Cardiac septum (tissue), 1 donor: ENCODE measurements at regions not wholly inside any gene's neighbourhood (a gene's known extent, or its start where the extent isn't known, plus 50 kb on each side); places are given as distances from the start of the nearest gene placed in this dataset.

Experiments
- DNase-seq: peaks from one replicate; pipeline ENCODE4 v3.0.0-alpha.2; 2020; ENCODE audit warnings: low spot score
- intact Hi-C: fragments of 100-400 bp; cut with DNase I; formaldehyde crosslinking; loops from one replicate; pipeline ENCODE4 v1.14.0; 2022
- donor health status: DM: no; HTN: no; CAD: no.

GRCh38 chr1:200354243-200354642 lies 55.6 kb downstream of the ZNF281 start:
- DNase-seq: no peak
- intact Hi-C loops: no loop called here

GRCh38 chr1:200353232-200353631 lies 56.6 kb downstream of the ZNF281 start:
- DNase-seq: no peak
- intact Hi-C loops: no loop called here

- intact Hi-C loops: no loop called here
- no peak for DNase-seq
Observed at GRCh38 chr1:200351826-200352549, 57.8 kb downstream of the ZNF281 start.

GRCh38 chr1:200351425-200351824 lies 58.4 kb downstream of the ZNF281 start:
- intact Hi-C loops: no loop called here
- no peak for DNase-seq

- intact Hi-C loops: no loop called here
- DNase-seq: no peak
Observed at GRCh38 chr1:200346700-200347099, 63.1 kb downstream of the ZNF281 start.

- no peak for DNase-seq
- intact Hi-C loops: no loop called here
Observed at GRCh38 chr1:200345520-200345919, 64.3 kb downstream of the ZNF281 start.

- no peak for DNase-seq
- intact Hi-C loops: no loop called here
Observed at GRCh38 chr1:200343874-200344273, 66.0 kb downstream of the ZNF281 start.

- intact Hi-C loops: no loop called here
- DNase-seq: no peak
Observed at GRCh38 chr1:200342511-200343311, 67.1 kb downstream of the ZNF281 start.

GRCh38 chr1:200338451-200338850 lies 71.4 kb downstream of the ZNF281 start:
- no peak for DNase-seq
- intact Hi-C loops: no loop called here

GRCh38 chr1:200337831-200338230 lies 72.0 kb downstream of the ZNF281 start:
- intact Hi-C loops: no loop called here
- no peak for DNase-seq

- intact Hi-C loops: no loop called here
Observed at GRCh38 chr1:200337410-200337809, 72.4 kb downstream of the ZNF281 start.

GRCh38 chr1:200336901-200337391 lies 72.9 kb downstream of the ZNF281 start:
- intact Hi-C loops: no loop called here
- DNase-seq: no peak

More at GRCh38 chr1:200337410-200337809, 72.4 kb downstream of the ZNF281 start:
- DNase-seq: no peak

- no peak for DNase-seq
- intact Hi-C loops: no loop called here
Observed at GRCh38 chr1:200336101-200336845, 73.6 kb downstream of the ZNF281 start.

- no peak for DNase-seq
- intact Hi-C loops: no loop called here
Observed at GRCh38 chr1:200334661-200335256, 75.1 kb downstream of the ZNF281 start.

- intact Hi-C loops: no loop called here
Observed at GRCh38 chr1:200333329-200333728, 76.5 kb downstream of the ZNF281 start.

GRCh38 chr1:200332716-200333115 lies 77.1 kb downstream of the ZNF281 start:
- intact Hi-C loops: no loop called here
- DNase-seq: no peak

More at GRCh38 chr1:200333329-200333728, 76.5 kb downstream of the ZNF281 start:
- no peak for DNase-seq

GRCh38 chr1:200330741-200331428 lies 79.0 kb downstream of the ZNF281 start:
- intact Hi-C loops: no loop called here
- no peak for DNase-seq

- DNase-seq: no peak
- intact Hi-C loops: no loop called here
Observed at GRCh38 chr1:200329208-200329882, 80.5 kb downstream of the ZNF281 start.

- intact Hi-C loops: no loop called here
- no peak for DNase-seq
Observed at GRCh38 chr1:200328379-200328778, 81.5 kb downstream of the ZNF281 start.
